ENCODE measurements at regions not wholly inside any gene's neighbourhood (a gene's known extent, or its start where the extent isn't known, plus 50 kb on each side); places are given as distances from the start of the nearest gene placed in this dataset.

GRCh38 chr7:23893176-23893941 lies 183.3 kb downstream of the STK31 start:
- peak; percentile 79 for DNase-seq (ENCODE audit: insufficient read length, low spot score, missing footprints)
- Histone ChIP-seq H3K9me3 (ENCODE audit: low read depth, low read length) (no peaks in the 10 kb centered on the region), H3K4me3 (ENCODE audit: insufficient read depth, low read length) (no peak overlapping the region), H3K4me2 (ENCODE audit: insufficient read depth, low read length) (peak overlapping the region; percentile 43), H3K36me3 (ENCODE audit: insufficient read depth, low read length) (no peaks in the 10 kb centered on the region), H3K4me1 (ENCODE audit: insufficient read depth, low read length) (peaks cover 27% of the 10 kb centered on the region), H4K20me1 (ENCODE audit: insufficient read depth, low read length) (no peaks in the 10 kb centered on the region), H3K79me2 (ENCODE audit: insufficient read depth, low read length) (no peaks in the 10 kb centered on the region), H3K27ac (ENCODE audit: low read depth, low read length) (peak overlapping the region; percentile 93), H2AFZ (ENCODE audit: low read length) (peak overlapping the region; percentile 26), H3K27me3 (ENCODE audit: insufficient read depth, low read length) (no peaks in the 10 kb centered on the region)
- no peak for TF ChIP-seq CTCF (IDR thresholded peaks at IDR 0.05; ENCODE audit: extremely low read depth, low read depth, low read length)

GRCh38 chr7:23893942-23894891 lies 184.2 kb downstream of the STK31 start:
- TF ChIP-seq CTCF (IDR thresholded peaks at IDR 0.05; ENCODE audit: extremely low read depth, low read depth, low read length) = no peak
- H3K27ac ChIP-seq (ENCODE audit: low read depth, low read length) = peak overlapping the region; percentile 93
- peak overlapping the region; percentile 16 for H3K4me3 ChIP-seq (ENCODE audit: insufficient read depth, low read length)
- no peaks in the 10 kb centered on the region for H3K79me2 ChIP-seq (ENCODE audit: insufficient read depth, low read length)
- peaks cover 27% of the 10 kb centered on the region for H3K4me1 ChIP-seq (ENCODE audit: insufficient read depth, low read length)
- peak; percentile 73 for DNase-seq (ENCODE audit: insufficient read length, low spot score, missing footprints)
- no peaks in the 10 kb centered on the region for H3K27me3 ChIP-seq (ENCODE audit: insufficient read depth, low read length)
- peak overlapping the region; percentile 62 for H2AFZ ChIP-seq (ENCODE audit: low read length)
- no peaks in the 10 kb centered on the region for H3K9me3 ChIP-seq (ENCODE audit: low read depth, low read length)
- H4K20me1 ChIP-seq (ENCODE audit: insufficient read depth, low read length) = no peaks in the 10 kb centered on the region
- no peaks in the 10 kb centered on the region for H3K36me3 ChIP-seq (ENCODE audit: insufficient read depth, low read length)
- peak overlapping the region; percentile 43 for H3K4me2 ChIP-seq (ENCODE audit: insufficient read depth, low read length)

GRCh38 chr7:23894892-23895569 lies 185.0 kb downstream of the STK31 start:
- Histone ChIP-seq H4K20me1 (ENCODE audit: insufficient read depth, low read length) (no peaks in the 10 kb centered on the region), H3K4me2 (ENCODE audit: insufficient read depth, low read length) (peak overlapping the region; percentile 43), H3K27me3 (ENCODE audit: insufficient read depth, low read length) (no peaks in the 10 kb centered on the region), H3K79me2 (ENCODE audit: insufficient read depth, low read length) (no peaks in the 10 kb centered on the region), H3K4me3 (ENCODE audit: insufficient read depth, low read length) (no peak overlapping the region), H3K4me1 (ENCODE audit: insufficient read depth, low read length) (peaks cover 27% of the 10 kb centered on the region), H3K9me3 (ENCODE audit: low read depth, low read length) (no peaks in the 10 kb centered on the region), H3K36me3 (ENCODE audit: insufficient read depth, low read length) (no peaks in the 10 kb centered on the region), H3K27ac (ENCODE audit: low read depth, low read length) (peak overlapping the region; percentile 93), H2AFZ (ENCODE audit: low read length) (no peak overlapping the region)
- no peak for DNase-seq (ENCODE audit: insufficient read length, low spot score, missing footprints)
- TF ChIP-seq CTCF (IDR thresholded peaks at IDR 0.05; ENCODE audit: extremely low read depth, low read depth, low read length) = no peak
